ENCODE measurements at regions not wholly inside any gene's neighbourhood (a gene's known extent, or its start where the extent isn't known, plus 50 kb on each side); places are given as distances from the start of the nearest gene placed in this dataset.

GRCh38 chr1:54489627-54490250 lies 58.3 kb upstream of the ACOT11 start:
- TF ChIP-seq TAF1 (conservative IDR thresholded peaks at IDR 0.05) (no peak), REST (IDR thresholded peaks at IDR 0.05) (no peak), NR2F2 (IDR thresholded peaks at IDR 0.05) (no peak), CTCF (IDR thresholded peaks at IDR 0.05; ENCODE audit: low read depth, low read length, missing input control) (no peak), EGR1 (IDR thresholded peaks at IDR 0.05; ENCODE audit: low read depth in 2 of 2) (no peak), JUND (IDR thresholded peaks at IDR 0.05) (no peak), GABPA (IDR thresholded peaks at IDR 0.05 in 1 of 2, conservative IDR thresholded peaks at IDR 0.05 in 1 of 2) (no peak), SP1 (IDR thresholded peaks at IDR 0.05) (no peak)

Measured in liver (tissue), 3 donors.